ENCODE measurements at regions not wholly inside any gene's neighbourhood (a gene's known extent, or its start where the extent isn't known, plus 50 kb on each side); places are given as distances from the start of the nearest gene placed in this dataset.

DNA sequence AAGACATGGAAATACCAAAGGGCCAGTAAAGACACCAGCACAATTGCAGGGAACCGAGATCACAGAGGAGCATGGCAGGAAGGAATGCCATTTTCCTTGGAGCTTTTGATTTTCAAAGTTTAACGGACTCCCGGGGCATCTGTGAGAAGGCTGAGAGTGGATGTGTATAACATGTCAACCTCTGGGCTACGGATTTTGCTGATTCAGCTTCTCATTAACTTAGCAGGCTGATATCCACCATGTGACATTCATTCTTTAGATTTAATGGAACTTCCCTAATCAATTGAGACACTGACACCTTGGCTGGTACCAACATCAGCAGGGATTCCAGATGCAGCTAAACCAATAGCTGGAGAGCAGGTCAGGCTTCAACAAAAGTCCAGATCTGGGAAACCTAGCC lies 496.6 kb upstream of the SPHKAP start:
- H3K27me3 ChIP-seq: no peaks in the 10 kb centered on the region
- TF ChIP-seq, protein P1, sequence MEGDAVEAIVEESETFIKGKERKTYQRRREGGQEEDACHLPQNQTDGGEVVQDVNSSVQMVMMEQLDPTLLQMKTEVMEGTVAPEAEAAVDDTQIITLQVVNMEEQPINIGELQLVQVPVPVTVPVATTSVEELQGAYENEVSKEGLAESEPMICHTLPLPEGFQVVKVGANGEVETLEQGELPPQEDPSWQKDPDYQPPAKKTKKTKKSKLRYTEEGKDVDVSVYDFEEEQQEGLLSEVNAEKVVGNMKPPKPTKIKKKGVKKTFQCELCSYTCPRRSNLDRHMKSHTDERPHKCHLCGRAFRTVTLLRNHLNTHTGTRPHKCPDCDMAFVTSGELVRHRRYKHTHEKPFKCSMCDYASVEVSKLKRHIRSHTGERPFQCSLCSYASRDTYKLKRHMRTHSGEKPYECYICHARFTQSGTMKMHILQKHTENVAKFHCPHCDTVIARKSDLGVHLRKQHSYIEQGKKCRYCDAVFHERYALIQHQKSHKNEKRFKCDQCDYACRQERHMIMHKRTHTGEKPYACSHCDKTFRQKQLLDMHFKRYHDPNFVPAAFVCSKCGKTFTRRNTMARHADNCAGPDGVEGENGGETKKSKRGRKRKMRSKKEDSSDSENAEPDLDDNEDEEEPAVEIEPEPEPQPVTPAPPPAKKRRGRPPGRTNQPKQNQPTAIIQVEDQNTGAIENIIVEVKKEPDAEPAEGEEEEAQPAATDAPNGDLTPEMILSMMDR (IDR thresholded peaks at IDR 0.05): no peak
- ATAC-seq (no peak), DNase-seq (no peak)
- intact Hi-C loops (cut with DNase I): no loop called here
- no peaks in the 10 kb centered on the region for H3K4me1 ChIP-seq
- H3K36me3 ChIP-seq: no peaks in the 10 kb centered on the region
- no peaks in the 10 kb centered on the region for H3K9me3 ChIP-seq
- H3K27ac ChIP-seq: no peak overlapping the region
- H3K4me3 ChIP-seq: no peak overlapping the region

DNA sequence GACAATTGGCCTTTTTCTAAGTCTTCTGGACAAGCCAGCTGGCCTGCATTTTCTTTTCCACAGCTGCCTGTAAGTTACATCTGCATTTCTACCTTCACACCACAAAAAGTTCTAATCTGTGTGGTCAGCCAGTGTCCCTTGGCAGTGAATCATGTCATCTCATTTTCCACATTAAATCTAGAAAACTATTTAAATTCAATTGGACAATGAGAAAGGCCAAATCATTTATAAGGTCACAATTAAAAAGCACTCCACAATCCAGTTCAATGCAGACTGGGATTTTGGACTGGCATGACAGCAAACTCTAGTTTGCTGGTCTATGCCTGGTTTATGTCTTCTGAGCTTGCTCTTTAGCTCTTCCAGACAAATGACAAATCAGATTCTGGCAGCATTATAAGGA lies 494.2 kb upstream of the SPHKAP start:
- ATAC-seq (no peak), DNase-seq (no peak)
- H3K4me3 ChIP-seq: no peak overlapping the region
- H3K27me3 ChIP-seq: no peaks in the 10 kb centered on the region
- no peak overlapping the region for H3K27ac ChIP-seq
- TF ChIP-seq, protein P1 (IDR thresholded peaks at IDR 0.05): no peak
- no peaks in the 10 kb centered on the region for H3K4me1 ChIP-seq
- no peaks in the 10 kb centered on the region for H3K9me3 ChIP-seq
- intact Hi-C loops (cut with DNase I): no loop called here
- no peaks in the 10 kb centered on the region for H3K36me3 ChIP-seq

DNA sequence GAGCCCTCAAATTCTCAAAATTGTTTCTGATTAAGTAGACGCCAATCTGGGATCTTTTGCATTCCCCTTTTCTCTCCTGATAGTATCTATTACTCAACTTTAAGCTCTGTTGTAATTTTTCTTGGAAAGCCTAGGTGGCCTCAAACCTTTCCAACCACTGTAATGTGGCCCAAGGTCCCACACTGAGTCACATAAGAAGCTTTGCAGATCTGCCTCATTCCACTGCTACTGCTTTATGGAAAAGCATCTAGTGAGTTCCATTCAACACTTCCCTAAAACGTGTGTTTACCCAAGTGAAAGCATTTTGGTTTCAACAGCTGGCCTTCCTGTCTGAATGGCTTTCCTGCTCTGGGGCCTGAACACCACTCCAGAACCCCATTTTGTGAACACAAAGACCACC lies 493.6 kb upstream of the SPHKAP start:
- H3K27ac ChIP-seq: no peak overlapping the region

DNA sequence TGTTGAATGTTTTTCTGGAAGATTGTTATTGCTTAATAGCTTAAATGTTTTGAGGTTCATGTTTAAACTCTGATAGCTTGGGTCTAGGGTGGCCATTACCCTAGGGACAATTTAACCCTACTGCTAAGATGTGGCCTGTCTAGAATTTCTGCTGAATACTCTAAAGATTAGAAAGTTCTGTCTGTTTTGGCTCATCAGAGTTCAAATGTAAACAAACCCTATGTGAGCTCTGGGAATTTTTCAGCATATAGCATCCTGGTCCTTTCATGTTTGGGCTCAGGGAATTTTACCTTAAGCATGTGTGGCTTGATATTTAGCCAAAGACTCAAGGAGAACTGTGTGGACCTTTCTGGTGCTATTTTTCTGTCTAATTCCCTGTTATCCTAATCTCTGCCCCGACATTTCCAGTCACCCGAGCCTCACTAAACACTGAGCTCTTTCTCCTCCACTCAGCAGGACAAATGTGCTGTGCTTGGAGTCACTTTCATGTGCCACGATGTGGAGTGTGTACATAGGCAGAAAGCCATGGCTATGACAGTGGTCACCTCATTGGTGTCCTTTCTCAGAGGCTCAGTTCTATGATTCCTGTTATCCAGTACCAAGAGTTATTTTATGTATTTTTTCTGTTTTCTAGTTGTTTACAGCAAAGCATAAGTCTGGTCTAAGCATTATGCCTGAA lies 492.5 kb upstream of the SPHKAP start:
- Histone ChIP-seq H3K9me3 (no peaks in the 10 kb centered on the region), H3K4me1 (no peaks in the 10 kb centered on the region), H3K36me3 (no peaks in the 10 kb centered on the region), H3K27ac (no peak overlapping the region), H3K4me3 (no peak overlapping the region), H3K27me3 (no peaks in the 10 kb centered on the region)
- DNase-seq (no peak), ATAC-seq (no peak)
- TF ChIP-seq, protein P1 (IDR thresholded peaks at IDR 0.05): no peak
- intact Hi-C loops (cut with DNase I): no loop called here

More for the DNA sequence above, 493.6 kb upstream of the SPHKAP start:
- no peaks in the 10 kb centered on the region for H3K36me3 ChIP-seq
- no peak for DNase-seq
- TF ChIP-seq, protein P1 (IDR thresholded peaks at IDR 0.05): no peak
- no peak for ATAC-seq
- no peaks in the 10 kb centered on the region for H3K27me3 ChIP-seq
- H3K4me3 ChIP-seq: no peak overlapping the region
- intact Hi-C loops (cut with DNase I): no loop called here
- no peaks in the 10 kb centered on the region for H3K9me3 ChIP-seq
- no peaks in the 10 kb centered on the region for H3K4me1 ChIP-seq

DNA sequence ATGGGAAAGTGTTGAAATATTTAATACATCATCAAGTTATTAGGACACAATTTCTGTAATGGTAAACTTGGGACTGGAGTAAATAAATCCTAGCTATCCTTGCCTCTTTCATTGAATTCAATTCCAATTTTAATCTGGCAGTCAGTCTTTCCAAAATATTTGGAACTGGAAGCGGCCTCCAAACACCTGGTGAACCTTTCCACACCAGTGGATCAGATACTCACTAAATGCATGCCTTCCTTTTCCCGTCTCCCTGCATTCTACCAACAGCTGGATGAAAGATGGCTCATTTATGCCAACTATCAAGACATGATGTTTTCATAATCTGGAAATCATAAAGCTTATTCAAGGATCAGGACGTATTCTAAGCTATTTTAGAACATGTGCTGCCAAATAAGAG lies 488.2 kb upstream of the SPHKAP start:
- H3K4me1 ChIP-seq: no peaks in the 10 kb centered on the region
- intact Hi-C loops (cut with DNase I): no loop called here
- H3K4me3 ChIP-seq: no peak overlapping the region
- no peak overlapping the region for H3K27ac ChIP-seq
- no peak for DNase-seq
- no peaks in the 10 kb centered on the region for H3K9me3 ChIP-seq
- no peaks in the 10 kb centered on the region for H3K36me3 ChIP-seq
- no peaks in the 10 kb centered on the region for H3K27me3 ChIP-seq
- TF ChIP-seq, protein P1 (IDR thresholded peaks at IDR 0.05): no peak
- no peak for ATAC-seq

DNA sequence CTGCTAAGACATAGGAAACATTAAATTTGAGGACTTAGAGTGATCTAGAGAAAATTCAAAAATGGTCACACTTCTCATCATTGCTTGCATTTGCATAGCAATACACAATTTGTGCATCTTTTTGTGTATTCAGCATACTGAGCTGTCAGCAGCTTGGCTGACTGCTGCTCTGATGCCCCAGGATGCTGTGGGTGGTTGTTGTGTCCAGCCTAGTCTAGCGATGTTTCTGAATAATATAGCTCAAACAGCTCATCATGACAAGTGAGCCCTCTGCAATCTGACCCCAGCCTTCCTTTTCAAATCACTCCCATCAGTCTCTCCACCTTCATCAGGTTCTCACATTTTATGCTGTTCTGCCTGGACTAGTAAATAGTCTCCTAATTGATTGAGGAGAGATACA lies 483.7 kb upstream of the SPHKAP start:
- DNase-seq: no peak
- no peak overlapping the region for H3K27ac ChIP-seq
- no peak for ATAC-seq
- no peaks in the 10 kb centered on the region for H3K9me3 ChIP-seq
- no peaks in the 10 kb centered on the region for H3K27me3 ChIP-seq
- intact Hi-C loops (cut with DNase I): no loop called here
- TF ChIP-seq, protein P1 (IDR thresholded peaks at IDR 0.05): no peak
- no peaks in the 10 kb centered on the region for H3K36me3 ChIP-seq
- no peaks in the 10 kb centered on the region for H3K4me1 ChIP-seq
- H3K4me3 ChIP-seq: no peak overlapping the region

Data from upper lobe of right lung (tissue), 1 donor.